Fibroblast of lung (primary cell): ENCODE measurements at regions not wholly inside any gene's neighbourhood (a gene's known extent, or its start where the extent isn't known, plus 50 kb on each side); places are given as distances from the start of the nearest gene placed in this dataset.

Experiments used
- EZH2 ChIP-seq: IDR thresholded peaks from 2 replicates; pipeline ENCODE4 v1.5.1; 2012; ENCODE audit warnings: low read length, control low read depth, mild to moderate bottlenecking; ENCODE audit errors: missing control alignments
- TF ChIP-seq, protein P1 (sequence below), 2 donors: IDR thresholded peaks in 1 of 2; conservative IDR thresholded peaks in 1 of 2; 1 replicate in 1 of 2; 2 replicates in 1 of 2; pipeline ENCODE4 v1.5.1; 2011 to 2012; ENCODE audit warnings: low read length in 2 of 2, control low read depth in 1 of 2, inconsistent platforms in 1 of 2, low read depth in 1 of 2, mild to moderate bottlenecking in 1 of 2

GRCh38 chr1:81010126-81010525 lies 790.6 kb upstream of the ADGRL2 start:
- no peak for TF ChIP-seq EZH2
- TF ChIP-seq, protein P1, sequence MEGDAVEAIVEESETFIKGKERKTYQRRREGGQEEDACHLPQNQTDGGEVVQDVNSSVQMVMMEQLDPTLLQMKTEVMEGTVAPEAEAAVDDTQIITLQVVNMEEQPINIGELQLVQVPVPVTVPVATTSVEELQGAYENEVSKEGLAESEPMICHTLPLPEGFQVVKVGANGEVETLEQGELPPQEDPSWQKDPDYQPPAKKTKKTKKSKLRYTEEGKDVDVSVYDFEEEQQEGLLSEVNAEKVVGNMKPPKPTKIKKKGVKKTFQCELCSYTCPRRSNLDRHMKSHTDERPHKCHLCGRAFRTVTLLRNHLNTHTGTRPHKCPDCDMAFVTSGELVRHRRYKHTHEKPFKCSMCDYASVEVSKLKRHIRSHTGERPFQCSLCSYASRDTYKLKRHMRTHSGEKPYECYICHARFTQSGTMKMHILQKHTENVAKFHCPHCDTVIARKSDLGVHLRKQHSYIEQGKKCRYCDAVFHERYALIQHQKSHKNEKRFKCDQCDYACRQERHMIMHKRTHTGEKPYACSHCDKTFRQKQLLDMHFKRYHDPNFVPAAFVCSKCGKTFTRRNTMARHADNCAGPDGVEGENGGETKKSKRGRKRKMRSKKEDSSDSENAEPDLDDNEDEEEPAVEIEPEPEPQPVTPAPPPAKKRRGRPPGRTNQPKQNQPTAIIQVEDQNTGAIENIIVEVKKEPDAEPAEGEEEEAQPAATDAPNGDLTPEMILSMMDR (conservative IDR thresholded peaks at IDR 0.05 in 1 of 2, IDR thresholded peaks at IDR 0.05 in 1 of 2; ENCODE audit: low read depth in 1 of 2, low read length in 2 of 2) = no peak
